H7 (cell line): ENCODE measurements at regions not wholly inside any gene's neighbourhood (a gene's known extent, or its start where the extent isn't known, plus 50 kb on each side); places are given as distances from the start of the nearest gene placed in this dataset.

ENCODE experiments used
- DNase-seq: peaks from one replicate; pipeline ENCODE4 v3.0.0; 2012
- H3K27me3 ChIP-seq: 2 replicates; pipeline ENCODE4 v1.6.0; 2011; ENCODE audit warnings: mild to moderate bottlenecking, low read length; ENCODE audit not compliant: control insufficient read depth, insufficient read depth
- H3K36me3 ChIP-seq: replicated peaks from 2 replicates; pipeline ENCODE4 v1.5.1; 2011; ENCODE audit warnings: low read length; ENCODE audit not compliant: control insufficient read depth, insufficient read depth
- H3K4me3 ChIP-seq: 2 replicates; pipeline ENCODE4 v1.5.1; 2011; ENCODE audit warnings: low read depth, mild to moderate bottlenecking, control low read depth, low read length, moderate library complexity; ENCODE audit not compliant: insufficient read depth

DNA sequence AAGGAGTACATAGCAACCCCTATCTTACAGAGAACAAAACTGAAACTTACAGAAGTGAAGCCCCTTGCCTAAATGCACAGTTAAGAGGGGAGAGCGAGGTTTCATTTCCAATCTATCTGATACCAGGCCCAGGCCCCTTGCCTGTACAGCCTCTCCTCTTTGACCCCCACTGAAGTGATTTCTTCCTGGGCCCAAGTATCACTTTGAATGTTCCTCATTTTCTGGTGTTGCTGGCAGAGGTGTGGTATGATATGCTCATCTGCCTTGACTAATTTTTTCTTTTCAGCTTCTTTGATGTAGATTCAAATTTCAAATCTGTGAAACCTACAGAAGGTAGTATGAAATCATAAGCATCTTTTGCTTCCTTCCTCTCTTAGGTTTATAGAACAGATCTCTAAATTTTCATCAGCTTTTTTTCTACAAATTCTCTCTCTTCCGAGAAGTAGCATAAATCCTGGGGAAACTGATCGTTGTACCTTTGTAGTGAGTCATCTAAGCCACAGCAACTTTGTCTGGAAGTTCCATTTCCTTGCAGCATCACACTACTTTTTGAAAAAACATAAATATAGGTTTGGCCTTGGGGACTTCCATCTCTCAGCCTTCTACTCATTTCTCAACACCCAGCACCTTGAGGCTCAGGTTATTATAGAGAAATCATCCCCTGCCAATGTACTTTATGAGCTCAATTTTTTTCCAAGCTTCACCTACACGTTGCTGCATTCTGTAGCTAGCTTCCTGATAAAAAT lies 402.4 kb upstream of the PTGER4 start:
- no peaks in the 10 kb centered on the region for H3K36me3 ChIP-seq
- no peaks in the 10 kb centered on the region for H3K27me3 ChIP-seq
- no peak overlapping the region for H3K4me3 ChIP-seq
- DNase-seq: no peak

DNA sequence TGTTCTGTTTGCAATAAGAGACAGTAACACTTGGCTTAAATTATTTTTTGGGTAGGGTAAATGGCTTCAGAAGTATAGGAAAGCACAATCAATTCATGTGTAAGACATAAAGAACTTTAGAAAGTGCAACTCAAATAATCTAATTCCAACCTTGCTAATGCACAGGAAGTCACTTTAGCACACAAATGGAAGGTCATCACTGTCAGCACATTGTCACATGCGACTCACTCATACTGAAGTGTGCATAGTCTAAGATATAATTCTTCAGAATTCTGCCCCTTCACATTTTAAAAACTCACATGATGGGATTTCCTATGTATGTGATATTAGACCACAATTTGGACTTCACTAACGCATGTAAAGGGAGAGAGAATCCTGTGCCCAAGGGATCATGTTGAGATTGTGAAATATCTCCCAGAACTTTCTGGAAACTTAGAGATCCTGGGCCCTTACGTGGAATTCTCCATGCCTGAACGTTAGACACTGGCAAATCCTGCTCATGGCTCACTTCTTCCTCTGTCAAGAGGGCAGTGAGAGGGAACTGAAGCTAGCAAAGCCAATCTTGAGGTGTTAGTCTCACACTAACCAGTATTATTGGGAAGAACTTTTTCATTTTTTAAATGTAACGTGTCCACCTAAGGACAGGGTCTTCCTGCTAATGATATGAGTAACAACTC lies 403.2 kb upstream of the PTGER4 start:
- no peak for DNase-seq
- Histone ChIP-seq H3K27me3 (no peaks in the 10 kb centered on the region), H3K36me3 (no peaks in the 10 kb centered on the region), H3K4me3 (no peak overlapping the region)

DNA sequence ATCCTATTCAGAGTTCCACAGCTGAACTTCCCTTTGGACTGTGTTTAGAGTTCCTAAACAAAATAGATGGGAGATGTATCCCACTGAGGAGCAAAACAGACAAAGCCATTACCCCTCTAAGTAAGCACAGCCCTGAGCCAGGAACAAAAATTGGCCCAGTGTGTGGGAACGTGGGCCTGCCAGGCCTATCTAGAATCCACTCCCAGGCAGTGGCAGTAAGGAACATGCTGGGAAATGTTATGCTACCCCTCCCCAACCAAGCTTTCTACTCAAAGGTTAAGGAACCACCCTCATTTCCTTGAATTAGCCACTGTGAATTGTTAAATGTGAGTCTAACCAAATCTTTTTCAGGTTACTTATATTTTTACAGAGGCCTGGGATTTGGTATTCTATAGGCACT lies 405.1 kb upstream of the PTGER4 start:
- DNase-seq: no peak
- H3K4me3 ChIP-seq: no peak overlapping the region
- H3K36me3 ChIP-seq: no peaks in the 10 kb centered on the region
- no peaks in the 10 kb centered on the region for H3K27me3 ChIP-seq

- no peaks in the 10 kb centered on the region for H3K27me3 ChIP-seq
- H3K4me3 ChIP-seq: no peak overlapping the region
- DNase-seq: no peak
Measured at GRCh38 chr5:40273936-40274335, 405.8 kb upstream of the PTGER4 start.

DNA sequence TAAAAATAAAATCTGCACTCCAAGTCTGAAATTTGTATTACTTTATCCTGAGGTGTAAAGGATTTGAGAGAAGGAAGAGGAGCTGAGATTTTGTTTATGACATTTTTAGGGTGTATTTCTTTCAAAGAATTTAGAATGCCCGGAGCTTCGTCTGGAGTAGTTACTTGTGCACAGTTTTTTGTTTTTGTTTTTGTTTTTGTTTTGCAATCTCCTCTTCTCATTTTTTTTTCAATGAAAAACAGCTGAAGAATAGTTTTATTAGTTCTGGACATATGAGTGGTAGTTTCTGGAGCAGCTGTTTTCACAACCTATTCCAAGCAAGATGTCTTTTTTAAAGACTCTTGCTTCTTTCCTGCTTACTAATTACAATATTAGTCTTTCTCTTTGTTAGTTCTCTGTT lies 408.2 kb upstream of the PTGER4 start:
- Histone ChIP-seq H3K4me3 (no peak overlapping the region), H3K27me3 (no peaks in the 10 kb centered on the region), H3K36me3 (no peaks in the 10 kb centered on the region)
- no peak for DNase-seq

More at GRCh38 chr5:40273936-40274335, 405.8 kb upstream of the PTGER4 start:
- H3K36me3 ChIP-seq: no peaks in the 10 kb centered on the region

GRCh38 chr5:40270274-40270845 lies 409.4 kb upstream of the PTGER4 start:
- Histone ChIP-seq H3K4me3 (no peak overlapping the region), H3K36me3 (no peaks in the 10 kb centered on the region)

DNA sequence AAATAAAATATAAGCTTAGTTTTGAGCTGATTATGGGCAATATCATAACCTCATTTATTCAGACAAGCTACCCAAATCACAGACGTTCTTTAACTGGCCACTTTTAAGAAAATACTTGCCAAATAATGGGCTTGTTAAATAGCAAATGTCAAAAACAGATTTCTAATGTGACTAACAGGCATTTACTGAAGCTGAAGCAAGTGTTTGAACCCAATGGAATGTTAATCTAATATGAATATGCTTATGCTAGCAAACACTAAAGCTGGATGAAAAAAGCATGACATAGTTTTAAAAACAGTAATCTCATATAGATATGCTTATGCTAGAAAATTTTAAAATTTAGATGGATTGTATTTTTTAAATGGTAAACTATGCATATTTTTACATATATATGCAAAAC lies 411.6 kb upstream of the PTGER4 start:
- H3K27me3 ChIP-seq: no peaks in the 10 kb centered on the region
- no peak overlapping the region for H3K4me3 ChIP-seq
- H3K36me3 ChIP-seq: no peaks in the 10 kb centered on the region
- DNase-seq: no peak

More at GRCh38 chr5:40270274-40270845, 409.4 kb upstream of the PTGER4 start:
- H3K27me3 ChIP-seq: no peaks in the 10 kb centered on the region
- no peak for DNase-seq

GRCh38 chr5:40266952-40267351 lies 412.8 kb upstream of the PTGER4 start:
- no peak overlapping the region for H3K4me3 ChIP-seq
- no peaks in the 10 kb centered on the region for H3K27me3 ChIP-seq
- DNase-seq: no peak
- no peaks in the 10 kb centered on the region for H3K36me3 ChIP-seq

- H3K27me3 ChIP-seq: no peaks in the 10 kb centered on the region
- DNase-seq: no peak
- H3K4me3 ChIP-seq: no peak overlapping the region
- H3K36me3 ChIP-seq: no peaks in the 10 kb centered on the region
Measured at GRCh38 chr5:40261984-40262383, 417.7 kb upstream of the PTGER4 start.

GRCh38 chr5:40260361-40260760 lies 419.4 kb upstream of the PTGER4 start:
- Histone ChIP-seq H3K27me3 (no peaks in the 10 kb centered on the region), H3K36me3 (no peaks in the 10 kb centered on the region)

GRCh38 chr5:40258222-40258621 lies 421.5 kb upstream of the PTGER4 start:
- Histone ChIP-seq H3K4me3 (no peak overlapping the region), H3K27me3 (no peaks in the 10 kb centered on the region), H3K36me3 (no peaks in the 10 kb centered on the region)
- no peak for DNase-seq

More at GRCh38 chr5:40260361-40260760, 419.4 kb upstream of the PTGER4 start:
- H3K4me3 ChIP-seq: no peak overlapping the region
- no peak for DNase-seq

DNA sequence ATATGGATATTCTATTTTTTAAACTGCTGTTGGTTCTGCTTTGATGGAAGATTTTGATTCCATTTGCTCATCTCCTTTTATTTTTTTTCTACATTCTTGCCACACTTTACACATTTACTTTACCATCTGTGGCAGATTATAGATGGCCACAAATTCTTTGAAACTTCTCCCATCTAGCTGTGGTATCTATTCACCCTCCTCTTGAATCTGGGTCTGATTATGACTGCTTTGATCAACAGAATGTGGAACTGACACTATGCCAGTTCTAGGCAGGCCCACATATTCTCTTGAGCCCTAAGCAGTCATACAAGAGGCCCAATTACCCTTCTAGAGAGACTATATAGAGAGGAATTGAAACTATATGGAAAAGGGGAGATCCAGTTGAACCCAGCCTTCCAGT lies 439.0 kb upstream of the PTGER4 start:
- H3K4me3 ChIP-seq: no peak overlapping the region
- no peak for DNase-seq
- no peaks in the 10 kb centered on the region for H3K27me3 ChIP-seq
- no peaks in the 10 kb centered on the region for H3K36me3 ChIP-seq

DNA sequence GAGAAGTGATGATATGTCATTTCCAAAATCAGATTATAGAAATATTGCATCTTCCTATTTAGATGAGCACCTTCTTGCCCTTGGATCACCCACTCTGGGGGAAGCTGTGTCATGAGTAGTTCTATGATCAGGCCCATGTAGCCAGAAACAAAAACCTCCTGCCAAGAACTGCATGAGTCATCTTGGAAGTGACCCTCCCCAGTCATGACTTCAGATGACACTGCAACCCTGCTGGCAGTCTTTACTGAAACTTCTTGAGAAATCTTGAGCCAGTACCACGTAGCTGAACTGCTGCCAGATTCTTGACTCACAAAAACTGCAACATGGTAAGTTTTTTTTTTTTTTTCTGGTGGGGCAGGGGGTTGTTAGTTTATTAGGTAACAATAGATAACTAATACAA lies 439.6 kb upstream of the PTGER4 start:
- DNase-seq: no peak
- no peaks in the 10 kb centered on the region for H3K36me3 ChIP-seq
- H3K4me3 ChIP-seq: no peak overlapping the region
- no peaks in the 10 kb centered on the region for H3K27me3 ChIP-seq

DNA sequence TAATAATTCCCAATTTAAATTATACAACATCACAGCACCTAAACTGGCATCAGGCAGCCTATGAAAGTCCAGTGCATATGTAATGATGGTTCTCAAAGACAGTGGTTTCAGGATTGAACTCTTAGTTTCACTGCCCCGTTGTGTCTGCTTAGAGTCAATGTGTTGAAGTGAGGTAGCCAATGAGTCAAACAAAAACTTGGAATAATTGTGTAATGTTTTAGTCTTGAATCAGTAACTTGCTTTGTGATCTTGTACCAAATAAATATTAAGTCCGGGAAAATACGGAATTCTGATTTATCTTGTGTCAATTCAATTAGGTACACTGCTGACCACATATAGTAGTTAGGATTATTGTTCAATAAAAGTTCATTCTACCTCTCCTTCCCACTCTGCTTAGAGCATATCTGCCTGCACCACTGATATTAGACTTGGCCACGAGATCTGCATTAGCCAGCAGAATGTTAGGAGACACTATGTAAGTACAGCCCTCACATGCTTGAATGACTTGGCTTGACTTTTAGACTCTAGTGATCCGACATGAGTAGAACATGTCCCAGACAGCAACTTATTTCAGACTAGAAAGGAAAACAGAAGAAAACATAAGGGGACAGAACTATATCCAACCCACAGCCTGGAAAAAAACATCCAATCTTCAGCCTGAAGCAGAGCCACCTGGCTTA lies 441.5 kb upstream of the PTGER4 start:
- H3K27me3 ChIP-seq: no peaks in the 10 kb centered on the region
- no peaks in the 10 kb centered on the region for H3K36me3 ChIP-seq
- H3K4me3 ChIP-seq: no peak overlapping the region
- no peak for DNase-seq
